CD14-positive monocyte (primary cell): ENCODE measurements at regions not wholly inside any gene's neighbourhood (a gene's known extent, or its start where the extent isn't known, plus 50 kb on each side); places are given as distances from the start of the nearest gene placed in this dataset.

ENCODE experiments used
- DNase-seq, 3 donors: peaks; one replicate each; pipeline ENCODE4 v3.0.0-alpha.2; 2011 to 2022
- H2AFZ ChIP-seq: 2 replicates; pipeline ENCODE4 v1.6.0; 2012; ENCODE audit warnings: mild to moderate bottlenecking, low read depth, low read length, inconsistent platforms; ENCODE audit not compliant: insufficient read depth, poor library complexity, severe bottlenecking
- H3K27ac ChIP-seq, 2 donors: 1 replicate in 1 of 2; 2 replicates in 1 of 2; pipeline ENCODE4 v1.5.1; 2012 to 2013; ENCODE audit warnings: low read length in 2 of 2, control low read depth in 1 of 2, inconsistent platforms in 1 of 2, low read depth in 1 of 2, mild to moderate bottlenecking in 1 of 2
- H3K27me3 ChIP-seq, 2 donors: one replicate each; pipeline versions ENCODE4 v1.6.0 to v1.6.1; 2011 to 2013; ENCODE audit warnings: low read length in 2 of 2; ENCODE audit not compliant: control insufficient read depth in 2 of 2, insufficient read depth in 2 of 2
- H3K36me3 ChIP-seq, 2 donors: replicated peaks in 1 of 2; 1 replicate in 1 of 2; 2 replicates in 1 of 2; pipeline versions ENCODE4 v1.5.1 to v1.6.1; 2012 to 2013; ENCODE audit warnings: low read length in 2 of 2, control low read depth in 1 of 2, inconsistent platforms in 1 of 2, mild to moderate bottlenecking in 1 of 2; ENCODE audit not compliant: insufficient read depth in 2 of 2, control insufficient read depth in 1 of 2
- H3K4me1 ChIP-seq, 2 donors: 1 replicate in 1 of 2; 2 replicates in 1 of 2; pipeline versions ENCODE4 v1.5.1 to v1.6.1; 2012 to 2013; ENCODE audit warnings: low read length in 2 of 2, control low read depth in 1 of 2, inconsistent platforms in 1 of 2, mild to moderate bottlenecking in 1 of 2, moderate library complexity in 1 of 2; ENCODE audit not compliant: insufficient read depth in 2 of 2, control insufficient read depth in 1 of 2
- H3K4me2 ChIP-seq: replicated peaks from 2 replicates; pipeline ENCODE3; 2012; ENCODE audit warnings: low read length, moderate library complexity, mild to moderate bottlenecking; ENCODE audit not compliant: poor library complexity, severe bottlenecking; ENCODE audit errors: extremely low read depth
- H3K4me3 ChIP-seq, 3 experiments: fragments of 200-600 bp in 1 of 3; sonication (generic) in 1 of 3; replicated peaks in 1 of 3; 1 replicate in 2 of 3; 2 replicates in 1 of 3; pipeline ENCODE4 v1.5.1; 2011 to 2013; ENCODE audit warnings: low read length in 3 of 3, mild to moderate bottlenecking in 3 of 3, control low read depth in 2 of 3, low read depth in 2 of 3, inconsistent platforms in 1 of 3, moderate library complexity in 1 of 3
- H3K79me2 ChIP-seq: 2 replicates; pipeline ENCODE4 v1.6.0; 2012; ENCODE audit warnings: mild to moderate bottlenecking, control low read depth, inconsistent platforms, low read length, moderate library complexity; ENCODE audit not compliant: insufficient read depth
- H3K9ac ChIP-seq: 2 replicates; pipeline ENCODE4 v1.6.0; 2017; ENCODE audit warnings: low read length, mild to moderate bottlenecking; ENCODE audit not compliant: insufficient read depth, poor library complexity, severe bottlenecking
- H3K9me3 ChIP-seq, 2 donors: replicated peaks in 1 of 2; 1 replicate in 1 of 2; 2 replicates in 1 of 2; pipeline versions ENCODE4 v1.5.1 to v1.6.1; 2012 to 2013; ENCODE audit warnings: low read length in 2 of 2, control low read depth in 1 of 2; ENCODE audit not compliant: control insufficient read depth in 1 of 2, insufficient read depth in 1 of 2
- H4K20me1 ChIP-seq: 2 replicates; pipeline ENCODE4 v1.6.0; 2012; ENCODE audit warnings: mild to moderate bottlenecking, low read length, control low read depth, moderate library complexity; ENCODE audit not compliant: insufficient read depth
- H3K27ac Mint-ChIP-seq, 7 donors: one replicate each; pipeline ENCODE4 v1.8.0; 2020; ENCODE audit warnings: mild to moderate bottlenecking in 7 of 7, mixed read lengths in 7 of 7, moderate library complexity in 6 of 7, inconsistent platforms in 2 of 7
- H3K27me3 Mint-ChIP-seq, 3 donors: one replicate each; pipeline ENCODE4 v1.8.0; 2021 to 2022; ENCODE audit warnings: low read depth in 3 of 3, mild to moderate bottlenecking in 3 of 3, mixed read lengths in 3 of 3, moderate library complexity in 3 of 3, inconsistent platforms in 1 of 3
- H3K36me3 Mint-ChIP-seq, 2 donors: one replicate each; pipeline ENCODE4 v1.8.0; 2020; ENCODE audit warnings: mixed read lengths in 2 of 2, inconsistent platforms in 1 of 2, mild to moderate bottlenecking in 1 of 2
- H3K4me1 Mint-ChIP-seq: one replicate; pipeline ENCODE4 v1.8.0; 2020; ENCODE audit warnings: mild to moderate bottlenecking, mixed read lengths
- H3K4me3 Mint-ChIP-seq, 2 donors: one replicate each; pipeline ENCODE4 v1.8.0; 2020; ENCODE audit warnings: mild to moderate bottlenecking in 2 of 2, mixed read lengths in 2 of 2, moderate library complexity in 1 of 2
- H3K9me3 Mint-ChIP-seq, 7 donors: one replicate each; pipeline ENCODE4 v1.8.0; 2020 to 2022; ENCODE audit warnings: mixed read lengths in 7 of 7, mild to moderate bottlenecking in 6 of 7, moderate library complexity in 6 of 7, inconsistent platforms in 2 of 7
- CTCF ChIP-seq: fragments of 200-600 bp; IDR thresholded peaks from one replicate; pipeline ENCODE4 v1.8.0; 2022; ENCODE audit warnings: antibody characterized with exemption, mild to moderate bottlenecking
- WGBS: methylation state at CpG from one replicate; pipeline ENCODE4 v1.1.5; 2013; ENCODE audit warnings: missing lambda C conversion rate; ENCODE audit not compliant: insufficient coverage; 5-methylcytosine and 5-hydroxymethylcytosine counted together
- intact Hi-C, 2 donors: fragments of 100-400 bp; cut with micrococcal nuclease; formaldehyde crosslinking; loops; one replicate each; pipeline versions ENCODE4 v1.15.0 to v1.15.1; 2023

GRCh38 chr2:104969564-104969963, 68.3 kb upstream of the MRPS9 start:
- Mint-ChIP-seq H3K4me1 (no peaks in the 10 kb centered on the region), H3K27me3 (peaks cover 0 to 2% (median 0%) of the 10 kb centered on the region in 3 donors), H3K27ac (no peak overlapping the region), H3K4me3 (no peak overlapping the region), H3K36me3 (no peaks in the 10 kb centered on the region), H3K9me3 (peaks cover 0 to 4% (median 2%) of the 10 kb centered on the region in 7 donors)
- no peaks in the 10 kb centered on the region for H3K79me2 ChIP-seq
- no peaks in the 10 kb centered on the region for H3K27me3 ChIP-seq
- no peaks in the 10 kb centered on the region for H4K20me1 ChIP-seq
- H3K27ac ChIP-seq = no peak overlapping the region
- H3K9me3 ChIP-seq = peaks cover 0 to 2% of the 10 kb centered on the region in 2 donors
- no peak overlapping the region for H3K4me3 ChIP-seq
- no peak for TF ChIP-seq CTCF
- H3K9ac ChIP-seq = no peak overlapping the region
- no peaks in the 10 kb centered on the region for H3K36me3 ChIP-seq
- WGBS = 40% methylated on average over 2 of the region's 3 CpGs
- DNase-seq = no peak
- H3K4me1 ChIP-seq = no peaks in the 10 kb centered on the region
- intact Hi-C loops = no loop called here
- H2AFZ ChIP-seq = no peak overlapping the region
- no peak overlapping the region for H3K4me2 ChIP-seq

GRCh38 chr2:104975371-104975770, 62.5 kb upstream of the MRPS9 start:
- H4K20me1 ChIP-seq = no peaks in the 10 kb centered on the region
- no peaks in the 10 kb centered on the region for H3K27me3 ChIP-seq
- no peak overlapping the region for H3K9ac ChIP-seq
- no peak overlapping the region for H3K27ac ChIP-seq
- H2AFZ ChIP-seq = no peak overlapping the region
- intact Hi-C loops = no loop called here
- Mint-ChIP-seq H3K36me3 (no peaks in the 10 kb centered on the region), H3K27ac (no peak overlapping the region), H3K9me3 (peaks cover 0 to 1% (median 0%) of the 10 kb centered on the region in 7 donors), H3K27me3 (peaks cover 0 to 2% (median 1%) of the 10 kb centered on the region in 3 donors), H3K4me1 (peaks cover 15% of the 10 kb centered on the region), H3K4me3 (no peak overlapping the region)
- H3K36me3 ChIP-seq = no peaks in the 10 kb centered on the region
- H3K79me2 ChIP-seq = no peaks in the 10 kb centered on the region
- no peak for TF ChIP-seq CTCF
- no CpG with 5 or more reads among the region's 3 CpGs for WGBS
- H3K9me3 ChIP-seq = no peaks in the 10 kb centered on the region
- peaks cover 15% of the 10 kb centered on the region in 2 donors for H3K4me1 ChIP-seq
- no peak overlapping the region for H3K4me2 ChIP-seq
- DNase-seq = no peak
- no peak overlapping the region for H3K4me3 ChIP-seq
